ENCODE measurements at regions not wholly inside any gene's neighbourhood (a gene's known extent, or its start where the extent isn't known, plus 50 kb on each side); places are given as distances from the start of the nearest gene placed in this dataset.

- DNase-seq (ENCODE audit: low spot score) = no peak
- intact Hi-C loops (cut with DNase I) = loop anchor here in 1 of 2 donors (10.0 kb wide), 1 partner anchor 484 kb away; no protein-coding TSS in a partner anchor
Observed at GRCh38 chr16:49089039-49089438, 192.6 kb downstream of the CBLN1 start.

- intact Hi-C loops (cut with DNase I) = loop anchor here in 1 of 2 donors (10.0 kb wide), 1 partner anchor 481 kb away; no protein-coding TSS in a partner anchor
- no peak for DNase-seq (ENCODE audit: low spot score)
Observed at GRCh38 chr16:49085686-49086085, 196.0 kb downstream of the CBLN1 start.

GRCh38 chr16:49084628-49085390 lies 196.8 kb downstream of the CBLN1 start:
- intact Hi-C loops (cut with DNase I) = loop anchor here in 1 of 2 donors (10.0 kb wide), 1 partner anchor 480 kb away; no protein-coding TSS in a partner anchor
- no peak for DNase-seq (ENCODE audit: low spot score)

GRCh38 chr16:49081554-49081953 lies 200.1 kb downstream of the CBLN1 start:
- intact Hi-C loops (cut with DNase I) = loop anchor here in 1 of 2 donors (10.0 kb wide), 1 partner anchor 477 kb away; no protein-coding TSS in a partner anchor
- no peak for DNase-seq (ENCODE audit: low spot score)

- DNase-seq (ENCODE audit: low spot score) = no peak
- intact Hi-C loops (cut with DNase I) = loop anchor here in 1 of 2 donors (10.0 kb wide), 1 partner anchor 476 kb away; no protein-coding TSS in a partner anchor
Observed at GRCh38 chr16:49081086-49081485, 200.6 kb downstream of the CBLN1 start.

DNA sequence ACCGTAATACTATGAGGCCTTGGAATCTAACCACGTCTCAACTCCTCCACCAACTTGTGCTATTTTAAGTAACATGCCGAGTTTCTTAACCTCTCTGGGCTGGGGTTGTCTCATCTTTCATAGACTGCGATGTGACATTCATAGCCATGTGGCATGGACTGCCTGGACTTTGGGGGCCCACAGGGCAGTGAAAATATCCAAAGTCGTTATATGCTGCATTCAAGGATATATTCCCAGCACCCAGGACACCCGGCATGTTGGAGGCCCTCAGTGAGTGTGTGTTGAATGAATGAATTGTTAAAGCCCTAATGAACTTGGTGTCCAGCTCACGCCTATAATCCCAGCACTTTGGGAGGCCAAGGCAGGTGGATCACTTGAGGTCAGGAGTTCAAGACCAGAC lies 203.1 kb downstream of the CBLN1 start:
- intact Hi-C loops (cut with DNase I) = no loop called here

DNA sequence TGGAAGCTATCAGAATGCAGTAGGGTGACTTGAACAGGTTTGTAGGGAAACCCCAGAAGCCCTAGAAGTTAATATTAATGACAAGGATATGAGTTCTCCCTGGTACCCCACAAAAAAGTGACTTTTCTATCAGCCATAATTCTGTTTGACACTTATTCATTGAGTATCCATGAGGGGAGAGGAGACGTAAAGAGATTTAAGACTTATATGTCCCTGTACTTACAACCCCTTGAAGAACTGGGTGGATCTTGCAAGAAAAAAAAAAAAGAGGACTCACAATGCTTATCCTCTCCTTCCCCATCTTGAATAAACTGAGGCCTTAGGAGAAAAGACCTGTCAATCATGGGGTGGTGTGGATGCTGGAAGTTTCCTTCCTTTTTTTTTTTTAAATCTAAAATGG lies 203.5 kb downstream of the CBLN1 start:
- intact Hi-C loops (cut with DNase I) = no loop called here
- DNase-seq (ENCODE audit: low spot score) = no peak

More for the DNA sequence above, 203.1 kb downstream of the CBLN1 start:
- DNase-seq (ENCODE audit: low spot score) = no peak

DNA sequence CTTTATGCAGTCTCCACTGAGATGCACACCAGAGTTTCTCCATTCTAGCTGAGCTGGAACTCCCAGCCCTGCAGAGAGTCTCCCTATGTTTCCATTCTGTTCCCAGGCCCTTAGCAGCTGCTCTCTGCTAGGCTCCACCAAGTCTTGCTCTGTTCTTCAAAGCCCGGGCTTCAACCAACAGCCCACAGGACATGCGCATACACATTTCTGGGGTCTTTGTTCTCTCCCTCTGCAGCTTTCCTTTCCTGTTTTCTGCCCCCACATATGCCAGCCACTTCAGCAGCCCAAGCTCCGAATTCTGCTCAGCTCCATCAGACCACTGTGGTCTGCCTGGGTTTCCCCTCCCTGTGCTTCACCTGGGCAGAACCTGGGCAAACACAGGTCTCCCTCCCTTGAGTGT lies 205.9 kb downstream of the CBLN1 start:
- intact Hi-C loops (cut with DNase I) = no loop called here
- no peak for DNase-seq (ENCODE audit: low spot score)

DNA sequence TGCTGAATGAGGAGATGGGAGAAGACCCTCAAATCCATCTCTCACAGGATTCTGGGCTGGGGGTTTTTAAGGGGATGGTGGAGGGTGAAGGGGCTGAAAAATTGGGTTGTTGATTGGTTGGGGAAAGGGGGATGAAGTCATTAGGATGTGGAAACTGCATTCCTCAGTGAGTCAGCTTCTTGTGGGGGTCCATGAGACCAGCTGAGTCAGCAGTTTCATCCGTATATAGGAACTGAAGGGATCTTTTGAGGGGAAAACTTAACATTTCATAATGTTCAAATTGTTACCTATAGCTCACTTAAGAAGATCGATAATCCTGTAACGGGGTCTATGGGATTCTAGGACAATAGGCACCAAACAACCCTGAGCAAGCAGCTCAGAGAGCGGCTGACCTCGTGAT lies 213.4 kb downstream of the CBLN1 start:
- no peak for DNase-seq (ENCODE audit: low spot score)
- intact Hi-C loops (cut with DNase I) = no loop called here

GRCh38 chr16:49067776-49068175 lies 213.9 kb downstream of the CBLN1 start:
- DNase-seq (ENCODE audit: low spot score) = no peak
- intact Hi-C loops (cut with DNase I) = no loop called here

GRCh38 chr16:49061137-49061714 lies 220.4 kb downstream of the CBLN1 start:
- intact Hi-C loops (cut with DNase I) = no loop called here
- DNase-seq (ENCODE audit: low spot score) = no peak

DNA sequence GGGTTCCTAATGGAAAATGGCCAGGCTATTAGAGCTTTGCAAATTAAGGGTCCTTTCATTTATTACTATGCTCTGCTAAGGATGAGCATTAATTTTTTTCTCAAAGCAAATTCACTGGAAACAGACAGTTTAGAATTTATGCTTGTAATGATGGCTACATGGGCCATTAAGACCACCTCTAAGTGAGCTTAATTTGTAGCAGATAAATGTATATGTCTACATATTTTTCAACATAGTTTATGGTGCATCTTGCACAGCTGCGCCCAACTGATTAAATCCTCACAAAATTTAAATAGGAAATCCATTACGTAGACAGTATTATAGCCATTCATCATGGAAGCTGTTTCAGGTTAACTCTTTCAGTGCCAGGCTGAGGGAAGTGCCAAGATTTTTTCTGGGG lies 220.9 kb downstream of the CBLN1 start:
- DNase-seq (ENCODE audit: low spot score) = no peak
- intact Hi-C loops (cut with DNase I) = no loop called here

- DNase-seq (ENCODE audit: low spot score) = no peak
- intact Hi-C loops (cut with DNase I) = no loop called here
Observed at GRCh38 chr16:49058382-49058781, 223.3 kb downstream of the CBLN1 start.

GRCh38 chr16:49057936-49058335 lies 223.7 kb downstream of the CBLN1 start:
- intact Hi-C loops (cut with DNase I) = no loop called here
- DNase-seq (ENCODE audit: low spot score) = no peak

GRCh38 chr16:49057391-49057790 lies 224.2 kb downstream of the CBLN1 start:
- no peak for DNase-seq (ENCODE audit: low spot score)
- intact Hi-C loops (cut with DNase I) = no loop called here

GRCh38 chr16:49056546-49056945 lies 225.1 kb downstream of the CBLN1 start:
- no peak for DNase-seq (ENCODE audit: low spot score)
- intact Hi-C loops (cut with DNase I) = no loop called here

DNA sequence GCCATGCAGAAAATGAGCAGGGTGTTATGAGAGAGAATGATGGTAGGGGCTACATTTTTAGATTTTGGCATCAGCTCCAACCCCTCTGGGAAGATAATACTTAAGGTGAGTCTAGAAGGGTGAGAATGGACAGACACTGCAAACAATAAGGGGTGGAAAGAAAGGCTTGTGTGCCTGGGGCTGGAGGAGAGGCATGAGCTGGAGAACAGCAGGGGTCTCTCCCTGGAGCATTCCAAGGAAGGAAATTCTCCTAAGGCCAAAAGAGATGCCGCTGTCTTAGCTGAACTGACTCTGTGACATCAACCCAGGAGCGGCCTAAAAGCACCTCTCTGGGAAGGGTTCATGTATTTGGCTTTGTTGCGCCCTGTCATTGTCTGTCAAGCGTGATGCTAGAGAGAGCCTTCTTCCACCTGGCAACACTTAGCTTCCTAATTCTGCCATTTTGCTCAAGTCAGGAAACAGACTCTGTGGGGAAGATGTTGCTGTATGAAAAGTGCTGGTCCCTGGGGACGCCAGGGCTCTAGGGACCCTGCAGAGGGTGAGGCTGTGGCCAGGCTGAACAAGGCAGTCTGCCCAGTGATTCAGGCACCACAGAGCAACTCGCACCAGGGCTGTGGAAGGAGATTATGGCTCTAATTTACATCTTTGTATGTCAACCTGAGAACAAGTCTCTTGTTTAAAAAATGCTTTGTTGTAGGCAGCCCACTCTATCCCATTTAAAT lies 225.7 kb downstream of the CBLN1 start:
- no peak for DNase-seq (ENCODE audit: low spot score)

GRCh38 chr16:49055291-49055690 lies 226.3 kb downstream of the CBLN1 start:
- intact Hi-C loops (cut with DNase I) = no loop called here
- no peak for DNase-seq (ENCODE audit: low spot score)

More for the DNA sequence above, 225.7 kb downstream of the CBLN1 start:
- intact Hi-C loops (cut with DNase I) = no loop called here

DNA sequence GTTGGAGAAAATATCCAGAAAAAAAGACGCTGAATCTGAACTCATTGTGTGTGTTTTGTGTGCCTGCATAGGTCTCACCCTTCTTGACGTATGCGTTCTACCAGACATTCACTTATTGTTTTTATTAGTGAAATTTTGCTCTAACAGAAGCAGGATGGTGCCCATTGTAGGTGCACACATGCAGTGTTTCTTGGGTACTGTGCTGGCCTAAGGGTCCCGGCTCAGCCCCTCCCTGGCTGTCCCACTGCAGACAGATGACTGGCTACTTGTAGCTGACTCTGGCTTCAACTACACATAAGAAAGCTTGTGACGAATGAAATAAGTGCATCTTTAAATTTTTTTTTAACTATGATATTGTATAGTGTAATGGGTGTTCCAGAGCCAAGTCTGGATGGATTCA lies 227.0 kb downstream of the CBLN1 start:
- DNase-seq (ENCODE audit: low spot score) = no peak
- intact Hi-C loops (cut with DNase I) = no loop called here

- no peak for DNase-seq (ENCODE audit: low spot score)
- intact Hi-C loops (cut with DNase I) = no loop called here
Observed at GRCh38 chr16:49052846-49053245, 228.8 kb downstream of the CBLN1 start.

Measured in posterior vena cava (tissue), 2 donors.